WI38 (cell line): ENCODE measurements at regions not wholly inside any gene's neighbourhood (a gene's known extent, or its start where the extent isn't known, plus 50 kb on each side); places are given as distances from the start of the nearest gene placed in this dataset.

Experiments
- H3K4me3 ChIP-seq: 2 replicates; pipeline ENCODE4 v1.5.1; 2011; ENCODE audit warnings: low read depth, mild to moderate bottlenecking, control low read depth, low read length
- CTCF ChIP-seq: IDR thresholded peaks from 2 replicates; pipeline ENCODE4 v1.5.1; 2012; ENCODE audit warnings: low read depth, mild to moderate bottlenecking, control low read depth, low read length

- TF ChIP-seq CTCF, result 0 out of 2 replicates have a peak, but pooled peaks have one; percentile 6
- no peak overlapping the region for H3K4me3 ChIP-seq
Observed at GRCh38 chr9:88041447-88041846, 67.1 kb upstream of the CDK20 start.

GRCh38 chr9:88037285-88037845, 63.0 kb upstream of the CDK20 start:
- no peak for TF ChIP-seq CTCF
- H3K4me3 ChIP-seq, result no peak overlapping the region

GRCh38 chr9:88034964-88035363, 60.6 kb upstream of the CDK20 start:
- no peak for TF ChIP-seq CTCF

GRCh38 chr9:88033359-88033702, 59.0 kb upstream of the CDK20 start:
- no peak overlapping the region for H3K4me3 ChIP-seq
- TF ChIP-seq CTCF, result no peak

More at GRCh38 chr9:88034964-88035363, 60.6 kb upstream of the CDK20 start:
- no peak overlapping the region for H3K4me3 ChIP-seq

- no peak overlapping the region for H3K4me3 ChIP-seq
- no peak for TF ChIP-seq CTCF
Observed at GRCh38 chr9:88028338-88028737, 54.0 kb upstream of the CDK20 start.

- no peak for TF ChIP-seq CTCF
- H3K4me3 ChIP-seq, result no peak overlapping the region
Observed at GRCh38 chr9:88026118-88026479, 51.8 kb upstream of the CDK20 start.

- no peak overlapping the region for H3K4me3 ChIP-seq
- TF ChIP-seq CTCF, result no peak
Observed at GRCh38 chr9:88025411-88026117, 51.2 kb upstream of the CDK20 start.
